ENCODE measurements at regions not wholly inside any gene's neighbourhood (a gene's known extent, or its start where the extent isn't known, plus 50 kb on each side); places are given as distances from the start of the nearest gene placed in this dataset.
A peak's percentile ranks its signal among the peaks of the same experiment; 100 is the strongest.

DNA sequence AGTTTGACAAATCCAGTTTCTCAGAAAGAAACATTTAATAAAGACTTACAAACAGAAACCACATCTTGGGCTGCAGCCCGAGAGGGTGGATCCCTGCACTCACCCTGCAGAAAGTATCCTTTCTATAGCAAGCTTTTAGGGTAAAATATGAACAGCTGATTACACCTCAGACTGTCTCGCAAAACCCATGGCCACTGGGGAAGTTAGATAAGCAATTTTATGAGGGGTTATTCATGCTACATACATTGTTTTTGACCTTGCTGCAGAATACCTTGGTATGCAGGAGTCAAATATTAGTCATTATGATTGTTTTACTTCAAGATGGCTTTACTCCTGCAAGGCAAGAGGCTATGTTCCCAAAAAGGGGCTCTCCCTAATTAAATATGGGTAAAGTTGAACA, 126.9 kb downstream of the OR2B2 start:
- TF ChIP-seq TAF1 (IDR thresholded peaks at IDR 0.05; ENCODE audit: borderline replicate concordance, insufficient read depth, low read length) (no peak), POLR2AphosphoS5 (IDR thresholded peaks at IDR 0.05; ENCODE audit: low read depth, low read length) (no peak), REST (IDR thresholded peaks at IDR 0.05; ENCODE audit: insufficient read depth in 1 of 2, low read depth in 2 of 2, low read length in 2 of 2) (no peak), SIN3A (IDR thresholded peaks at IDR 0.05; ENCODE audit: borderline replicate concordance, insufficient read depth, low read length) (no peak), FOXP2 (optimal IDR thresholded peaks at IDR 0.05; ENCODE audit: borderline replicate concordance, extremely low read depth, extremely low read length, insufficient read depth) (no peak)

DNA sequence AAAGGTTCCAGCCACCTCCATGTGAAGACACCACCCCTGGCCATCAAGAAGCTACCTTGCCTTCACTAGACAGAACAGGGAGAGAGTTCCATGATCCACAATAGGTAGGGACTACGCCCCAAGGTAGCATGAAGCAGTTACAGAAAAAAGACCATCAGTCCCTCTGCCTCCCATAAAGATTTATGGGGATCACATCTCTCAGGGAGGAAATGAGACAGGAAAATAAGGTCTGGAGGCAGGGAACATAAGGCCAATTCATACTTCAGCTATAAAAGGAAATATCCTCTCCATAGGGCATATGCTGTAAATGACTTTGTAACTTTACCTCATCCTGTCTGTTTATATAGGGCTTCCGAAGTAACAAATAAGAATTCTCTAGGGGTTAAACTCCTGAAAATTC, 129.4 kb downstream of the OR2B2 start:
- TF ChIP-seq POLR2AphosphoS5 (IDR thresholded peaks at IDR 0.05; ENCODE audit: low read depth, low read length) (no peak), FOXP2 (optimal IDR thresholded peaks at IDR 0.05; ENCODE audit: borderline replicate concordance, extremely low read depth, extremely low read length, insufficient read depth) (no peak), TAF1 (IDR thresholded peaks at IDR 0.05; ENCODE audit: borderline replicate concordance, insufficient read depth, low read length) (no peak), SIN3A (IDR thresholded peaks at IDR 0.05; ENCODE audit: borderline replicate concordance, insufficient read depth, low read length) (no peak), REST (IDR thresholded peaks at IDR 0.05; ENCODE audit: insufficient read depth in 1 of 2, low read depth in 2 of 2, low read length in 2 of 2) (no peak)

DNA sequence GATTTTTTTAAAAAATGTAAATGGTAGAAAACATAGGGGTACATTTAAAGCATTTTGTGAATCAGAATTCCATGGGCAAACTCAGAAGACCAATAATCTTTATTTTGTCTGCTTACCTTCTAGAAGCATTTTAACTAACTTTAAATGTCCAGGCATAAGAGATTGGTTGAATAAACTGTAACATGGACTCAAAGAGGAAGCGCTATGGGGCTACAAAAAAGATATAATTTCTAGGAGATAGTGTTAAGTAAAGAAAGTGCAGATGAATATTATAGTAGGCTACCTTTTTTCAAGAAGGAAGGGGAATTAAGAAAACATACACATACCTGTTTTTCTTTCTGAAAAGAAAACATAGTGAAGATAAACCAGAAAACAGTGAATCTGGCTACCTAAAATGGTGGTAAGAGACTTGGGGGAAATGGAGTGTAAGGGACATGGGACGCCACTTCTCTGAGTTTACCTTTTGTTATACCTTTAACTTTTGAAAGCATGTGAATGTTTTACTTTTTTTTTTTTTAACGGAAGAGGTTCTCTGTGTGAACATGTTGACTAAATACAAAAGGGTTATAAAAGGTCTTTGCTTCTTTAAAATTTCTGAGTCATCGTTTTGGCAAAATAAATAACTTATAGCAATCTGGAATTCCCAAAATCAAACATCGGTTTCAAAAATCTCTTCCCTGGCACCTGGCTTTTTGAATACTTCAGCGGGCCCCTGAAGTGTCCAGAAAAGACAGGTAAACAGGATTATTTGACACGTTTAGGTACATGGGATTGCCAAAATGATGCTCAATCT, 133.4 kb downstream of the OR2B2 start:
- TF ChIP-seq TAF1 (IDR thresholded peaks at IDR 0.05; ENCODE audit: borderline replicate concordance, insufficient read depth, low read length): no peak
- TF ChIP-seq SIN3A (IDR thresholded peaks at IDR 0.05; ENCODE audit: borderline replicate concordance, insufficient read depth, low read length): no peak
- no peak for TF ChIP-seq REST (IDR thresholded peaks at IDR 0.05; ENCODE audit: insufficient read depth in 1 of 2, low read depth in 2 of 2, low read length in 2 of 2)
- TF ChIP-seq FOXP2 (optimal IDR thresholded peaks at IDR 0.05; ENCODE audit: borderline replicate concordance, extremely low read depth, extremely low read length, insufficient read depth): no peak
- no peak for TF ChIP-seq POLR2AphosphoS5 (IDR thresholded peaks at IDR 0.05; ENCODE audit: low read depth, low read length)

- TF ChIP-seq FOXP2 (optimal IDR thresholded peaks at IDR 0.05; ENCODE audit: borderline replicate concordance, extremely low read depth, extremely low read length, insufficient read depth): peak; percentile 35
- TF ChIP-seq REST (IDR thresholded peaks at IDR 0.05; ENCODE audit: insufficient read depth in 1 of 2, low read depth in 2 of 2, low read length in 2 of 2): no peak
These were observed 134.4 kb downstream of the OR2B2 start for GRCh38 chr6:27777614-27778355.
